Neuronal stem cell (in vitro differentiated cells): ENCODE measurements at regions not wholly inside any gene's neighbourhood (a gene's known extent, or its start where the extent isn't known, plus 50 kb on each side); places are given as distances from the start of the nearest gene placed in this dataset.

Experiments used
- DNase-seq: peaks from one replicate; pipeline ENCODE4 v3.0.0-alpha.2; 2013; ENCODE audit warnings: low spot score
- H2AFZ ChIP-seq: one replicate; pipeline ENCODE4 v1.6.1; 2013; ENCODE audit warnings: mild to moderate bottlenecking, low read length, inconsistent platforms
- H2AK5ac ChIP-seq: 2 replicates; pipeline ENCODE4 v1.6.1; 2013; ENCODE audit warnings: low read depth, mild to moderate bottlenecking, inconsistent platforms, low read length, moderate library complexity, mixed read lengths
- H2BK120ac ChIP-seq: 2 replicates; pipeline ENCODE4 v1.6.1; 2013; ENCODE audit warnings: low read depth, mild to moderate bottlenecking, inconsistent platforms, low read length, moderate library complexity, mixed read lengths
- H2BK12ac ChIP-seq: one replicate; pipeline ENCODE4 v1.6.1; 2013; ENCODE audit warnings: low read length, inconsistent platforms
- H2BK15ac ChIP-seq: 2 replicates; pipeline ENCODE4 v1.6.1; 2013; ENCODE audit warnings: mild to moderate bottlenecking, low read length, inconsistent platforms, mixed read lengths
- H2BK5ac ChIP-seq: one replicate; pipeline ENCODE4 v1.6.1; 2013; ENCODE audit warnings: inconsistent platforms, mild to moderate bottlenecking, low read length, moderate library complexity
- H3K14ac ChIP-seq: one replicate; pipeline ENCODE4 v1.6.1; 2013; ENCODE audit warnings: low read length, inconsistent platforms
- H3K18ac ChIP-seq: 2 replicates; pipeline ENCODE4 v1.6.1; 2013; ENCODE audit warnings: low read length, inconsistent platforms
- H3K23ac ChIP-seq: 2 replicates; pipeline ENCODE4 v1.6.1; 2013; ENCODE audit warnings: low read depth, mild to moderate bottlenecking, mixed read lengths, low read length, inconsistent platforms; ENCODE audit not compliant: poor library complexity
- H3K27ac ChIP-seq: replicated peaks from 3 replicates; pipeline ENCODE4 v1.5.1; 2013; ENCODE audit warnings: low read length, inconsistent platforms
- H3K27me3 ChIP-seq, 3 experiments: 2 replicates each; pipeline ENCODE4 v1.6.1; 2013; ENCODE audit warnings: low read length in 3 of 3, mild to moderate bottlenecking in 2 of 3, inconsistent platforms in 1 of 3, low read depth in 1 of 3, mixed read lengths in 1 of 3, moderate library complexity in 1 of 3; ENCODE audit not compliant: control insufficient read depth in 3 of 3, insufficient read depth in 3 of 3
- H3K36me3 ChIP-seq, 2 donors: replicated peaks in 1 of 2; 2 replicates each; pipeline ENCODE4 v1.6.1; 2013; ENCODE audit warnings: low read length in 2 of 2; ENCODE audit not compliant: control insufficient read depth in 2 of 2, insufficient read depth in 2 of 2
- H3K4ac ChIP-seq: 2 replicates; pipeline ENCODE4 v1.6.1; 2013; ENCODE audit warnings: inconsistent platforms, mild to moderate bottlenecking, low read length, moderate library complexity
- H3K4me1 ChIP-seq, 2 donors: 1 replicate in 1 of 2; 2 replicates in 1 of 2; pipeline ENCODE4 v1.6.1; 2013; ENCODE audit warnings: low read length in 2 of 2, low read depth in 1 of 2; ENCODE audit not compliant: control insufficient read depth in 2 of 2, insufficient read depth in 1 of 2
- H3K4me2 ChIP-seq: one replicate; pipeline ENCODE4 v1.6.1; 2013; ENCODE audit warnings: mild to moderate bottlenecking, low read length, inconsistent platforms; ENCODE audit not compliant: insufficient read depth, poor library complexity, severe bottlenecking
- H3K4me3 ChIP-seq, 2 donors: 2 replicates each; pipeline ENCODE4 v1.5.1; 2013; ENCODE audit warnings: low read length in 2 of 2, mild to moderate bottlenecking in 2 of 2, inconsistent platforms in 1 of 2, moderate library complexity in 1 of 2
- H3K79me1 ChIP-seq: one replicate; pipeline ENCODE4 v1.6.1; 2013; ENCODE audit warnings: low read depth, mild to moderate bottlenecking, inconsistent platforms, low read length, moderate library complexity
- H3K9ac ChIP-seq: one replicate; pipeline ENCODE4 v1.6.1; 2013; ENCODE audit warnings: mild to moderate bottlenecking, low read depth, low read length, inconsistent platforms; ENCODE audit not compliant: poor library complexity
- H3K9me3 ChIP-seq, 2 donors: replicated peaks in 1 of 2; 2 replicates each; pipeline versions ENCODE3 to v1.6.1; 2013; ENCODE audit warnings: low read length in 2 of 2, mild to moderate bottlenecking in 2 of 2, inconsistent platforms in 1 of 2, low read depth in 1 of 2, mixed read lengths in 1 of 2, moderate library complexity in 1 of 2; ENCODE audit not compliant: control insufficient read depth in 2 of 2, insufficient read depth in 1 of 2
- H4K8ac ChIP-seq: one replicate; pipeline ENCODE4 v1.6.1; 2013; ENCODE audit warnings: low read depth, mild to moderate bottlenecking, inconsistent platforms, low read length, moderate library complexity
- H4K91ac ChIP-seq: one replicate; pipeline ENCODE4 v1.6.1; 2013; ENCODE audit warnings: low read length, low read depth, mild to moderate bottlenecking, inconsistent platforms; ENCODE audit not compliant: poor library complexity
- WGBS, 2 donors: extraction: QIAGEN DNeasy Blood & Tissue Kit; methylation state at CpG; one replicate each; pipeline ENCODE4 v1.1.7; 2013; ENCODE audit warnings: missing lambda C conversion rate in 2 of 2, mixed read lengths in 1 of 2; ENCODE audit not compliant: insufficient read length in 2 of 2, insufficient replicate concordance in 1 of 2; ENCODE audit errors: extremely low coverage in 2 of 2; 5-methylcytosine and 5-hydroxymethylcytosine counted together

- no peak overlapping the region for H2BK15ac ChIP-seq
- no peak overlapping the region for H3K18ac ChIP-seq
- peaks cover 8 to 38% of the 10 kb centered on the region in 2 donors for H3K4me1 ChIP-seq
- no peak overlapping the region for H2BK12ac ChIP-seq
- H4K91ac ChIP-seq = no peak overlapping the region
- no CpG with 5 or more reads among the region's 3 CpGs for WGBS, 2 donors
- H3K27me3 ChIP-seq = no peaks in the 10 kb centered on the region
- no peaks in the 10 kb centered on the region for H3K79me1 ChIP-seq
- no peak overlapping the region for H3K27ac ChIP-seq
- no peak overlapping the region for H3K4me3 ChIP-seq
- H3K14ac ChIP-seq = no peak overlapping the region
- no peak overlapping the region for H2BK5ac ChIP-seq
- H3K4ac ChIP-seq = no peak overlapping the region
- H2AK5ac ChIP-seq = no peak overlapping the region
- no peaks in the 10 kb centered on the region for H3K36me3 ChIP-seq
- no peak overlapping the region for H3K9ac ChIP-seq
- H3K9me3 ChIP-seq = peaks cover 0 to 16% of the 10 kb centered on the region in 2 donors
- no peak overlapping the region for H4K8ac ChIP-seq
- DNase-seq = no peak
- H2AFZ ChIP-seq = no peak overlapping the region
- no peak overlapping the region for H3K4me2 ChIP-seq
- H2BK120ac ChIP-seq = no peak overlapping the region
- H3K23ac ChIP-seq = no peak overlapping the region
These were observed 135.9 kb downstream of the SLC30A10 start for GRCh38 chr1:219792337-219793021.

- Histone ChIP-seq H3K9ac (no peak overlapping the region), H2BK12ac (no peak overlapping the region), H2BK15ac (no peak overlapping the region), H3K36me3 (no peaks in the 10 kb centered on the region), H3K4me1 (peaks cover 8 to 38% of the 10 kb centered on the region in 2 donors), H3K9me3 (peaks cover 0 to 16% of the 10 kb centered on the region in 2 donors), H4K8ac (no peak overlapping the region), H3K4ac (no peak overlapping the region), H3K27ac (no peak overlapping the region), H3K4me3 (no peak overlapping the region), H2AFZ (no peak overlapping the region), H3K4me2 (no peak overlapping the region), H4K91ac (no peak overlapping the region), H3K27me3 (no peaks in the 10 kb centered on the region), H3K23ac (no peak overlapping the region), H2AK5ac (no peak overlapping the region), H3K18ac (no peak overlapping the region), H2BK5ac (no peak overlapping the region), H3K79me1 (no peaks in the 10 kb centered on the region), H2BK120ac (no peak overlapping the region), H3K14ac (no peak overlapping the region)
- WGBS, 2 donors = no CpG with 5 or more reads among the region's 2 CpGs
- DNase-seq = no peak
These were observed 136.6 kb downstream of the SLC30A10 start for GRCh38 chr1:219791766-219792165.

GRCh38 chr1:219790834-219791615 is 137.3 kb downstream of the SLC30A10 start:
- Histone ChIP-seq H3K9ac (no peak overlapping the region), H3K4me1 (peaks cover 8 to 36% of the 10 kb centered on the region in 2 donors), H2BK15ac (no peak overlapping the region), H3K14ac (no peak overlapping the region), H3K4ac (no peak overlapping the region), H2BK12ac (no peak overlapping the region), H3K36me3 (no peaks in the 10 kb centered on the region), H3K27me3 (no peaks in the 10 kb centered on the region), H3K27ac (no peak overlapping the region), H3K9me3 (peaks cover 0 to 16% of the 10 kb centered on the region in 2 donors), H4K91ac (no peak overlapping the region), H3K23ac (no peak overlapping the region), H2BK120ac (no peak overlapping the region), H2AK5ac (no peak overlapping the region), H3K4me2 (no peak overlapping the region), H3K4me3 (no peak overlapping the region), H2AFZ (no peak overlapping the region), H3K18ac (peak overlapping the region; percentile 25), H2BK5ac (no peak overlapping the region), H4K8ac (no peak overlapping the region), H3K79me1 (no peaks in the 10 kb centered on the region)
- no peak for DNase-seq
- no CpG with 5 or more reads among the region's 5 CpGs for WGBS, 2 donors

- H3K27ac ChIP-seq = no peak overlapping the region
- no CpG with 5 or more reads among the region's 4 CpGs for WGBS, 2 donors
- H3K9ac ChIP-seq = no peak overlapping the region
- H3K23ac ChIP-seq = no peak overlapping the region
- no peaks in the 10 kb centered on the region for H3K79me1 ChIP-seq
- no peak overlapping the region for H2BK120ac ChIP-seq
- H3K9me3 ChIP-seq = peaks cover 0 to 18% of the 10 kb centered on the region in 2 donors
- H3K4me2 ChIP-seq = no peak overlapping the region
- H2BK12ac ChIP-seq = no peak overlapping the region
- H3K4me3 ChIP-seq = no peak overlapping the region
- H4K8ac ChIP-seq = no peak overlapping the region
- H2BK15ac ChIP-seq = no peak overlapping the region
- H3K18ac ChIP-seq = no peak overlapping the region
- H3K4ac ChIP-seq = no peak overlapping the region
- no peak overlapping the region for H2AFZ ChIP-seq
- H2BK5ac ChIP-seq = no peak overlapping the region
- peaks cover 3 to 16% of the 10 kb centered on the region in 2 donors for H3K4me1 ChIP-seq
- DNase-seq = no peak
- no peak overlapping the region for H2AK5ac ChIP-seq
- H3K27me3 ChIP-seq = no peaks in the 10 kb centered on the region
- H4K91ac ChIP-seq = no peak overlapping the region
- H3K36me3 ChIP-seq = no peaks in the 10 kb centered on the region
- no peak overlapping the region for H3K14ac ChIP-seq
These were observed 139.7 kb downstream of the SLC30A10 start for GRCh38 chr1:219788700-219789099.
